GM06990 (cell line): ENCODE measurements at regions not wholly inside any gene's neighbourhood (a gene's known extent, or its start where the extent isn't known, plus 50 kb on each side); places are given as distances from the start of the nearest gene placed in this dataset.

ENCODE experiments used
- DNase-seq: peaks from one replicate; pipeline ENCODE4 v3.0.0-alpha.2; 2011; ENCODE audit not compliant: insufficient read length; ENCODE audit errors: extremely low read depth
- H3K27me3 ChIP-seq: replicated peaks from 2 replicates; pipeline ENCODE4 v1.6.0; 2011; ENCODE audit warnings: low read length; ENCODE audit not compliant: control insufficient read depth, insufficient read depth
- H3K36me3 ChIP-seq: 2 replicates; pipeline ENCODE4 v1.5.1; 2011; ENCODE audit warnings: low read length; ENCODE audit not compliant: control insufficient read depth, insufficient read depth
- H3K4me3 ChIP-seq: replicated peaks from 2 replicates; pipeline ENCODE4 v1.5.1; 2011; ENCODE audit warnings: low read depth, mild to moderate bottlenecking, control low read depth, low read length
- CTCF ChIP-seq: IDR thresholded peaks from 2 replicates; pipeline ENCODE4 v1.5.1; 2011; ENCODE audit warnings: low read length, control low read depth, mild to moderate bottlenecking, inconsistent platforms; ENCODE audit not compliant: insufficient read depth, poor library complexity, severe bottlenecking

DNA sequence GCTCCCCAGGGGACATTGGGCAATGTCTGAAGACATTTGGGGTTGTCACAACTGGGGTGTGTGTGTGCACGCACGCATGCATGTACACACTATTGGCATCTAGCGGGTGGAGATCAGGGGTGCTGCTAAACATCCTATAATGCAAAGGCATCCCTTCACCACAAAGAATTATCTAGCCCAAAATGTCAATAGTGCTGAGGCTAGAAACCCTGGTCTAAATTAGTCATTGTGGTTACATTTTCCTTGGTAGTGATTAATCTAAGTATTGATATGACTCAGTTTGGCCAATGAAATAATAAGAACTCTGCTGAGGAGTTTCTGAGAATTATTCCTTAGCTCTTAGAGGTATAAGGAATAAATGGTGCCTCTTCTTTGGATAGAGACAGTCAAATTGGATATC is 200.2 kb downstream of the CLCN4 start:
- Histone ChIP-seq H3K4me3 (no peak overlapping the region), H3K27me3 (no peaks in the 10 kb centered on the region), H3K36me3 (no peaks in the 10 kb centered on the region)
- no peak for TF ChIP-seq CTCF
- peak; percentile 8 for DNase-seq

DNA sequence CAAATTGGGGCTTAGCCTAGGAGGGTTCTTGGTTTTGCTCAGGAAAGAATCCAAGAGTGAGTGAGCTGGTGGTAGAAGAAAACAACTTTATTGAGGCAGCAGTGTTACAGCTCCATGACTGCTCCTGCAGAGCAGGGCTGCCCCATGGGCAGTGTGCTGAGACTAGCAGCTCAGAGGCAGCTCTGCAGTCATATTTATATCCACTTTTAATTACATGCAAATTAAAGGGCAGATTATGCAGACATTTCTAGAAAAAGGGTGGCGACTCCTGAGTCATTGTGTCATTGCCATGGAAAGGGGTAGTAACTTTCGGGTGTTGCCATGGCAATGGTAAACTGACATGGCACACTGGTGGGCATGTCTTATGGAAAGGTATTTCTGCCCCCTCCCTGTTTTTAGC is 202.2 kb downstream of the CLCN4 start:
- no peak for TF ChIP-seq CTCF
- DNase-seq: no peak
- no peaks in the 10 kb centered on the region for H3K36me3 ChIP-seq
- H3K4me3 ChIP-seq: no peak overlapping the region
- H3K27me3 ChIP-seq: no peaks in the 10 kb centered on the region

- no peaks in the 10 kb centered on the region for H3K36me3 ChIP-seq
- no peak overlapping the region for H3K4me3 ChIP-seq
- no peaks in the 10 kb centered on the region for H3K27me3 ChIP-seq
- no peak for DNase-seq
- TF ChIP-seq CTCF: no peak
Measured at GRCh38 chrX:10360116-10360515, 203.3 kb downstream of the CLCN4 start.

DNA sequence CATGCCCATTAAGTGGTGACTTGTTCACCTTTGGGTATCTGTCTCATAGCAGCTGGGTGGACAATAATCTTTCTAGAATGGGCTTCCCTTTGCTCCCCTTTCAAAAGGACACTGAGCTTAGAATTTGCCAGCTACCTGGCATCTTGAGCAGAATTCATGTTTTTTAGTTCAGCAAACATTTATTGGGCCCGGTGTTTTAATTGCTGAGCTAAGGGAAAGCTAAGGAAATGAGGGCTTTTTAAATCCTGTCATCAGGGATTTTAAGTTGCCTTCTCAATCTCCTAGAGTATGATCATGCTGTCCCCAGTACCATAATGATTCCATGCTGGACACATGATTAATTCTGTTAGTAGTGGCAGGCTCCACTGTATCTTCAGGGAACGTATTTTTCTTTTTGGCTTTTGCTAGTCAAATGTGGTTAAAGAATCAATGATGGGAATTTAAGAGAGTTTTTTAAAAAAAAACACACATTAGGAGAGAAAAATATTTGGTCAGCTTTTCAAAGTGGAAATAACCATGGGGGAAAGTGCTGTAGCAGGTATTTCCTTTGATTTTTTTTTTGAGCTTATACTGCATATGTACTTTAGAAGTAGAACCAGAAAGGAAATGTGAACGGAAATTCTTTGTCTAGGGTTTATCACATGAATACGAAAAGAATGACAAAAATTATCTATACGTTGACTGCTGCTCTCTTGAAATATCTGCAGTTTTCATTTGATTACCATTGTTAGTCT is 208.9 kb downstream of the CLCN4 start:
- Histone ChIP-seq H3K27me3 (no peaks in the 10 kb centered on the region), H3K36me3 (no peaks in the 10 kb centered on the region), H3K4me3 (no peak overlapping the region)
- TF ChIP-seq CTCF: no peak
- no peak for DNase-seq

GRCh38 chrX:10367406-10367805 is 210.6 kb downstream of the CLCN4 start:
- no peak for TF ChIP-seq CTCF
- DNase-seq: no peak
- no peaks in the 10 kb centered on the region for H3K36me3 ChIP-seq

GRCh38 chrX:10370976-10371375 is 214.2 kb downstream of the CLCN4 start:
- no peak for DNase-seq
- no peak for TF ChIP-seq CTCF
- no peak overlapping the region for H3K4me3 ChIP-seq
- H3K27me3 ChIP-seq: no peaks in the 10 kb centered on the region
- no peaks in the 10 kb centered on the region for H3K36me3 ChIP-seq

More at GRCh38 chrX:10367406-10367805, 210.6 kb downstream of the CLCN4 start:
- Histone ChIP-seq H3K4me3 (no peak overlapping the region), H3K27me3 (no peaks in the 10 kb centered on the region)
